ENCODE measurements at regions not wholly inside any gene's neighbourhood (a gene's known extent, or its start where the extent isn't known, plus 50 kb on each side); places are given as distances from the start of the nearest gene placed in this dataset.

GRCh38 chr6:129967427-129967826 lies 51.0 kb upstream of the L3MBTL3 start:
- DNase-seq (ENCODE audit: low spot score), result no peak

- no peak for DNase-seq (ENCODE audit: low spot score)
Observed at GRCh38 chr6:129966125-129966524, 52.3 kb upstream of the L3MBTL3 start.

GRCh38 chr6:129965096-129965495 lies 53.3 kb upstream of the L3MBTL3 start:
- DNase-seq (ENCODE audit: low spot score), result no peak

GRCh38 chr6:129959358-129959930 lies 58.9 kb upstream of the L3MBTL3 start:
- no peak for DNase-seq (ENCODE audit: low spot score)

GRCh38 chr6:129957941-129958898 lies 60.2 kb upstream of the L3MBTL3 start:
- DNase-seq (ENCODE audit: low spot score), result no peak

GRCh38 chr6:129955584-129955983 lies 62.8 kb upstream of the L3MBTL3 start:
- DNase-seq (ENCODE audit: low spot score), result no peak

- DNase-seq (ENCODE audit: low spot score), result no peak
Observed at GRCh38 chr6:129954749-129955431, 63.5 kb upstream of the L3MBTL3 start.

- no peak for DNase-seq (ENCODE audit: low spot score)
Observed at GRCh38 chr6:129947797-129948196, 70.6 kb upstream of the L3MBTL3 start.

- no peak for DNase-seq (ENCODE audit: low spot score)
Observed at GRCh38 chr6:129946439-129947140, 71.8 kb upstream of the L3MBTL3 start.

GRCh38 chr6:129943637-129944271 lies 74.6 kb upstream of the L3MBTL3 start:
- DNase-seq (ENCODE audit: low spot score), result no peak

GRCh38 chr6:129940454-129941195 lies 77.8 kb upstream of the L3MBTL3 start:
- DNase-seq (ENCODE audit: low spot score), result no peak

GRCh38 chr6:129938249-129939020 lies 77.3 kb upstream of the TMEM244 start:
- DNase-seq (ENCODE audit: low spot score), result no peak

GRCh38 chr6:129936329-129937165 lies 75.4 kb upstream of the TMEM244 start:
- DNase-seq (ENCODE audit: low spot score), result no peak

GRCh38 chr6:129932321-129932720 lies 71.2 kb upstream of the TMEM244 start:
- no peak for DNase-seq (ENCODE audit: low spot score)

- DNase-seq (ENCODE audit: low spot score), result no peak
Observed at GRCh38 chr6:129929433-129929832, 68.3 kb upstream of the TMEM244 start.

GRCh38 chr6:129923530-129924250 lies 62.6 kb upstream of the TMEM244 start:
- no peak for DNase-seq (ENCODE audit: low spot score)

- no peak for DNase-seq (ENCODE audit: low spot score)
Observed at GRCh38 chr6:129921169-129921817, 60.2 kb upstream of the TMEM244 start.
